Lower leg skin (tissue), 3 donors: ENCODE measurements at regions not wholly inside any gene's neighbourhood (a gene's known extent, or its start where the extent isn't known, plus 50 kb on each side); places are given as distances from the start of the nearest gene placed in this dataset.

Source experiments
- POLR2A ChIP-seq, 2 donors: fragments of 450-650 bp; IDR thresholded peaks; one replicate each; pipeline ENCODE4 v1.6.1; 2016 to 2017; ENCODE audit warnings: antibody characterized with exemption in 2 of 2, mild to moderate bottlenecking in 1 of 2, moderate library complexity in 1 of 2
- TF ChIP-seq, protein P1 (sequence below), 3 donors: fragments of 450-650 bp; IDR thresholded peaks; one replicate each; pipeline ENCODE4 v1.5.1; 2016; ENCODE audit warnings: antibody characterized with exemption in 3 of 3, mild to moderate bottlenecking in 3 of 3, moderate library complexity in 2 of 3

DNA sequence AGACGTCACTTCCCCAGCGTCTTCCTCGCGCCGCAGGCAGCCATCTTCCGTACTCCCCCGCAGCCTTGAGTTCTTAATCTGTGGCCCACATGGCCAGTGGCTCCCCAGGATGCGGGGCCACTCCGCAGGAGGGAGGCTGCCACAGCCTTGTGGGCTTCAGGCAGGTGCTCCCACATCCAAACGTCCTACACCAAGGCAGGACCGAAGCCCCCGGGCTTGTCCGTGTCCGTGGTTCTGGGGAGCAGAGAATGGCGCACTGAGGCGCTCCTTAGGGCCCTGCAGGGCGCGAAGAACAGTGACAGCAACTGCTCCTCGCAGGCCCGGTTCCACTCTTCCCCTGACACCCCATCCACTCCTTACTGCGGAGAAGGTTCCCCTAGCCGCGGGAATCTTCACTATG, 755.8 kb downstream of the PRIM2 start:
- TF ChIP-seq, protein P1, sequence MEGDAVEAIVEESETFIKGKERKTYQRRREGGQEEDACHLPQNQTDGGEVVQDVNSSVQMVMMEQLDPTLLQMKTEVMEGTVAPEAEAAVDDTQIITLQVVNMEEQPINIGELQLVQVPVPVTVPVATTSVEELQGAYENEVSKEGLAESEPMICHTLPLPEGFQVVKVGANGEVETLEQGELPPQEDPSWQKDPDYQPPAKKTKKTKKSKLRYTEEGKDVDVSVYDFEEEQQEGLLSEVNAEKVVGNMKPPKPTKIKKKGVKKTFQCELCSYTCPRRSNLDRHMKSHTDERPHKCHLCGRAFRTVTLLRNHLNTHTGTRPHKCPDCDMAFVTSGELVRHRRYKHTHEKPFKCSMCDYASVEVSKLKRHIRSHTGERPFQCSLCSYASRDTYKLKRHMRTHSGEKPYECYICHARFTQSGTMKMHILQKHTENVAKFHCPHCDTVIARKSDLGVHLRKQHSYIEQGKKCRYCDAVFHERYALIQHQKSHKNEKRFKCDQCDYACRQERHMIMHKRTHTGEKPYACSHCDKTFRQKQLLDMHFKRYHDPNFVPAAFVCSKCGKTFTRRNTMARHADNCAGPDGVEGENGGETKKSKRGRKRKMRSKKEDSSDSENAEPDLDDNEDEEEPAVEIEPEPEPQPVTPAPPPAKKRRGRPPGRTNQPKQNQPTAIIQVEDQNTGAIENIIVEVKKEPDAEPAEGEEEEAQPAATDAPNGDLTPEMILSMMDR (IDR thresholded peaks at IDR 0.05): no peak
- no peak for TF ChIP-seq POLR2A (IDR thresholded peaks at IDR 0.05)
